Ectodermal cell (in vitro differentiated cells): ENCODE measurements at regions not wholly inside any gene's neighbourhood (a gene's known extent, or its start where the extent isn't known, plus 50 kb on each side); places are given as distances from the start of the nearest gene placed in this dataset.

Source experiments
- H3K27ac ChIP-seq: 2 replicates; pipeline ENCODE4 v1.7.0; 2013; ENCODE audit warnings: mild to moderate bottlenecking, low read depth, low read length; ENCODE audit not compliant: insufficient read depth, poor library complexity, severe bottlenecking
- H3K27me3 ChIP-seq: 2 replicates; pipeline ENCODE4 v1.7.0; 2013; ENCODE audit warnings: mild to moderate bottlenecking, low read length; ENCODE audit not compliant: insufficient read depth, control insufficient read depth, poor library complexity, severe bottlenecking
- H3K36me3 ChIP-seq: one replicate; pipeline ENCODE4 v1.7.0; 2013; ENCODE audit warnings: low read length; ENCODE audit not compliant: control insufficient read depth, insufficient read depth
- H3K4me1 ChIP-seq: one replicate; pipeline ENCODE4 v1.7.0; 2013; ENCODE audit warnings: low read length; ENCODE audit not compliant: control insufficient read depth, insufficient read depth
- H3K4me3 ChIP-seq: 2 replicates; pipeline ENCODE4 v1.7.0; 2013; ENCODE audit warnings: low read depth, low read length, control low read depth; ENCODE audit not compliant: insufficient read depth
- H3K9me3 ChIP-seq: 2 replicates; pipeline ENCODE4 v1.7.0; 2013; ENCODE audit warnings: mild to moderate bottlenecking, low read length, moderate library complexity; ENCODE audit not compliant: control insufficient read depth
- WGBS, 2 experiments: methylation state at CpG; one replicate each; pipeline ENCODE4 v1.1.7; 2013; ENCODE audit warnings: missing lambda C conversion rate in 2 of 2; 5-methylcytosine and 5-hydroxymethylcytosine counted together

GRCh38 chr4:26163425-26164362, 157.1 kb upstream of the RBPJ start:
- Histone ChIP-seq H3K4me3 (no peak overlapping the region), H3K9me3 (no peaks in the 10 kb centered on the region), H3K27me3 (no peaks in the 10 kb centered on the region), H3K27ac (no peak overlapping the region), H3K4me1 (no peaks in the 10 kb centered on the region), H3K36me3 (no peaks in the 10 kb centered on the region)
- WGBS, 2 experiments: 76% methylated on average over 8 to 9 of the region's 9 CpGs

DNA sequence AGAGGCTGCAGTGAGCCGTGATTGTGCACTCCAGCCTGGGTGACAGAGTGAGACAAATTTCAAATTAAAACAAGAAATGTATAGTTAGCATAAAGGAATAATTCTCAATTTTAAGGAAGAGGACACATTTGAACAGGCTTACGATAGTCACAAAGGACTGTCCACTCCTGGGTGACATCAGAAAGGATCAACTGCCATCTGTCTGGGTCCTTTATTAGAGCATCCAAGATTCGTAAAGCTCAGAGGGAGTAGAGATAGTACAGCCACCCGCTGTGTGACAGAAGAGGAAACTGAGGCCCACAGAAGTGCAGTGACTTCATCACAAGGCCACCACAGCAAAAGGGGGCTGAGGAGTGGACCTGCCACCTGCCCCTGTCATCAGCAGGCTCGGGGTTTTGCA, 149.3 kb upstream of the RBPJ start:
- Histone ChIP-seq H3K4me3 (no peak overlapping the region), H3K27ac (no peak overlapping the region), H3K4me1 (peaks cover 9% of the 10 kb centered on the region), H3K36me3 (no peaks in the 10 kb centered on the region), H3K9me3 (no peaks in the 10 kb centered on the region), H3K27me3 (no peaks in the 10 kb centered on the region)
- 93% methylated on average over 5 of the region's 5 CpGs for WGBS, 2 experiments

- H3K36me3 ChIP-seq: no peaks in the 10 kb centered on the region
- no peaks in the 10 kb centered on the region for H3K27me3 ChIP-seq
- H3K9me3 ChIP-seq: no peaks in the 10 kb centered on the region
- WGBS, 2 experiments: 89 to 92% methylated on average over 9 of the region's 9 CpGs
- H3K27ac ChIP-seq: no peak overlapping the region
- peaks cover 10% of the 10 kb centered on the region for H3K4me1 ChIP-seq
- no peak overlapping the region for H3K4me3 ChIP-seq
These were observed 148.9 kb upstream of the RBPJ start for GRCh38 chr4:26171941-26172340.

DNA sequence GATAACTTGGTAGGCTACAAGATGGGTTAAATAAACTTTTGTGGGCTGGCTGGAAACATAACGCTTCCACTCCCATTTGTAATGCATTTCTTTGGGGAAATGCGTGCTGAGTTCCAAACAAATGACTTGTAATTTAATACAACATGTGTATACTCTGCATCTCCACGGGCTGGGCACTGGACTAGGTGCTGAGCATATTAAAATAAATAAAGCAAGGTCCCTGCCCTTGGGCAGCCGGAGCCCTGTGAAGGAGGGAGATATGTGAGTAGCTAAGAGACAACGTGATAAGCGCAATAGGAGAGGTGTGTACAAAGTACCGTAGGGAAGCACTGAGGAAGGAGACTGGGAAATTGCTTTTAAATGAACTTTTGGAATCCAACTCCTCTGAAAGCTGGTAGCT, 147.2 kb upstream of the RBPJ start:
- H3K27ac ChIP-seq: no peak overlapping the region
- no peaks in the 10 kb centered on the region for H3K9me3 ChIP-seq
- H3K4me1 ChIP-seq: peaks cover 10% of the 10 kb centered on the region
- H3K36me3 ChIP-seq: no peaks in the 10 kb centered on the region
- 91 to 92% methylated on average over 7 of the region's 7 CpGs for WGBS, 2 experiments
- no peak overlapping the region for H3K4me3 ChIP-seq
- no peaks in the 10 kb centered on the region for H3K27me3 ChIP-seq

- Histone ChIP-seq H3K27ac (no peak overlapping the region), H3K36me3 (no peaks in the 10 kb centered on the region), H3K27me3 (no peaks in the 10 kb centered on the region), H3K4me1 (peaks cover 10% of the 10 kb centered on the region), H3K9me3 (no peaks in the 10 kb centered on the region), H3K4me3 (no peak overlapping the region)
- WGBS, 2 experiments: 95% methylated on average over 9 of the region's 9 CpGs
These were observed 146.8 kb upstream of the RBPJ start for GRCh38 chr4:26174027-26174426.

DNA sequence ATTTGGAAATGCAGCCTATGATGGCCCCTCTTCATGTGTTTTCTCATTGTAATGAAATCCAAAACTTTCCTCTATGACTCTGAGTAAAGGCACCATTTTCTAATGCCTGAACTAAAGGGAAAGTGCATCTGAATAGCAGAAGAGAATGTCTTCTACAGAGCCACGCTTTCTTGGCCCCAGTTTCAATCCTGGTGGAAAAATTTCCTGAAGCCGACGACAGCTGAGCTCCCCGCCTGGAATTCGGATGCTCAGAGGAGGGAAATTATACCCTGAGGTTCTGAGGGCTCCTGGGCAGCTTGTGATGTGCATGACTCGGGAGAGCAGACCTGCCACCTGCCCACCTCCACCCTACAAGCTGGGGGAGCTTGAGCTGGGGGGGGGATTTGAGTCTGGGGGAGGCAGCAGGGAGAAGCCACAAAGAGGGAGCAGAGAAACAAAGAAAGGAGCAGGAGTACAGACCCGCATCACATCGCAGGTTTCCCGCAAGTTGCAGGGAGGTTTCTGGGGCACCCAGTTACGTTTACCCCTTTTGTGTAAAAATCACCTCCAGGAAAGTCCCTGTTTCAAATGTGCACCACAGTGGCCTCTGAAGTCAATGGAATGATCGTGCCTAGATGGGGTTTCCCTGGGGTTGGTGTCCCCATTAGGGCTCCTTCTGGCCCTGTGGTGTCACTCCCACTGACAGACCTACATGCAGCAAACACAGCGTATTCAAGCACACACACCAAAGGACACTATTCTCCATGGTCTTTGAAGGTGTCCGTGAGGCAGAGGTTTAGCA, 145.6 kb upstream of the RBPJ start:
- no peaks in the 10 kb centered on the region for H3K9me3 ChIP-seq
- H3K27me3 ChIP-seq: no peaks in the 10 kb centered on the region
- no peak overlapping the region for H3K4me3 ChIP-seq
- H3K4me1 ChIP-seq: peaks cover 10% of the 10 kb centered on the region
- no peaks in the 10 kb centered on the region for H3K36me3 ChIP-seq
- WGBS, 2 experiments: 88 to 89% methylated on average over 12 to 13 of the region's 13 CpGs
- H3K27ac ChIP-seq: no peak overlapping the region

- peaks cover 10% of the 10 kb centered on the region for H3K4me1 ChIP-seq
- H3K27me3 ChIP-seq: no peaks in the 10 kb centered on the region
- H3K27ac ChIP-seq: no peak overlapping the region
- H3K9me3 ChIP-seq: no peaks in the 10 kb centered on the region
- no peak overlapping the region for H3K4me3 ChIP-seq
- H3K36me3 ChIP-seq: no peaks in the 10 kb centered on the region
- 85 to 92% methylated on average over 4 of the region's 4 CpGs for WGBS, 2 experiments
These were observed 144.8 kb upstream of the RBPJ start for GRCh38 chr4:26175905-26176470.

- WGBS, 2 experiments: 90 to 92% methylated on average over 7 to 8 of the region's 8 CpGs
- H3K4me3 ChIP-seq: no peak overlapping the region
- H3K4me1 ChIP-seq: peaks cover 10% of the 10 kb centered on the region
- H3K27me3 ChIP-seq: no peaks in the 10 kb centered on the region
- no peaks in the 10 kb centered on the region for H3K9me3 ChIP-seq
- no peaks in the 10 kb centered on the region for H3K36me3 ChIP-seq
- no peak overlapping the region for H3K27ac ChIP-seq
These were observed 144.1 kb upstream of the RBPJ start for GRCh38 chr4:26176598-26177149.

GRCh38 chr4:26178854-26179253, 142.0 kb upstream of the RBPJ start:
- H3K4me3 ChIP-seq: no peak overlapping the region
- no peaks in the 10 kb centered on the region for H3K27me3 ChIP-seq
- no peaks in the 10 kb centered on the region for H3K9me3 ChIP-seq
- 81 to 83% methylated on average over 6 of the region's 6 CpGs for WGBS, 2 experiments
- peaks cover 10% of the 10 kb centered on the region for H3K4me1 ChIP-seq
- H3K36me3 ChIP-seq: no peaks in the 10 kb centered on the region
- no peak overlapping the region for H3K27ac ChIP-seq

DNA sequence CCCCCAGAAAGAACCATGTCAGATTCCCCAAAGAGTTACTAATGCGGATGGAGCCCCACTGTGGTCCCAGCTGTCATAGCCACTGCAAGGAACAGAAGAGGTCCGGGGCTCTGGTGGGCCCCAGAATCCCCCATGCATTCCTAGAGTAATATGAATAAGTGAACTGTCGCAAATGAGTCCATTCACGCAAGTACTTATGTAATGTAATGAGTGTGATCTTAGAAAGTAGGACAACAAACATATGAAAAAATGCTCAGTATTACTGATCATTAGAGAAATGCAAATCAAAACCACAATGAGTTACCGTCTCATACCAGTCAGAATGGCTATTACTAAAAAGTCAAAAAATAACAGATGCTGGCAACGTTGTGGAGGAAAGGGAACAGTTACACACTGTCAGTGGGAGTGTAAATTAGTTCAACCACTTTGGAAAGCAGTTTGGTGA, 141.5 kb upstream of the RBPJ start:
- Histone ChIP-seq H3K4me1 (peaks cover 10% of the 10 kb centered on the region), H3K27me3 (no peaks in the 10 kb centered on the region), H3K27ac (no peak overlapping the region), H3K36me3 (no peaks in the 10 kb centered on the region), H3K4me3 (no peak overlapping the region), H3K9me3 (no peaks in the 10 kb centered on the region)
- WGBS, 2 experiments: 93 to 96% methylated on average over 6 of the region's 6 CpGs
